ENCODE measurements at regions not wholly inside any gene's neighbourhood (a gene's known extent, or its start where the extent isn't known, plus 50 kb on each side); places are given as distances from the start of the nearest gene placed in this dataset.

DNA sequence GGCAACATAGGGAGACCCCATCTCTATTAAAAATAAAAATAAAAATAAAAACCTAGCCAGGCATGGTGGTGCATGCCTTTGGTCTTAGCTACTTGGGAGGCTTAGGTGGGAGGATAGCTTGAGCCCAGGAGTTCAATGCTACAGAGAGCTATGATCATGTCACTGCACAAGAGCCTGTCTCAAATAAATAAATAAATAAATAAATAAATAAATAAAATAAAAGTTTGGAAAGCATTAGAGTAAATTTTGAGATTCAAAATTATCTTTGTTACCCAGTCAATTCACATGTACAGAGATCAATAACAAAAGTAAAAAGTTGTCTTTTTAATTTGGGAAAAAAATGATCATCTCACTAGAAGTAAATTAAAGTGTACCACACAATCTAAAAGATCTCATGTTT, 255.8 kb upstream of the MYO3A start:
- Histone ChIP-seq H3K9ac (ENCODE audit: low read length in 3 of 3) (no peak overlapping the region), H3K9me3 (ENCODE audit: control insufficient read depth in 2 of 3, insufficient read depth in 1 of 3, low read length in 3 of 3) (no peaks in the 10 kb centered on the region)

DNA sequence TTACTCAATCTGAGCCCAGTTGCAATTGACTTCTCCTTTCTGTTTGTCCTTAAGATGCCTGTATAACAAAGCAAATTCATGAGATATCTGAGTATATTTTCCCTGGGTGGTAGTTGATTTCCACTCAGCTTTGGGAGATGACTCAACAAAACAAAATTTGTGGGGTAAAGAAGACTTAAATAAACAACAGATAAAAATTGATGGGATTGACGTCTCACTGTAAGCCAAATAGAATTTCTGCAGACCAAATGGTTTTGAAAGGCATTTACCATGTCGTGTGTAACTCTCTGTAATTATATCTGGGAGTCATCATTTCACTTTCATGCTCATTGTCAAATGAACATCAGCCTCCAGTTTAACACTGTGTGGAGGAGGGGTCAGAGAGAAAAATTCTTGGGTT, 255.4 kb upstream of the MYO3A start:
- TF ChIP-seq, protein P1, sequence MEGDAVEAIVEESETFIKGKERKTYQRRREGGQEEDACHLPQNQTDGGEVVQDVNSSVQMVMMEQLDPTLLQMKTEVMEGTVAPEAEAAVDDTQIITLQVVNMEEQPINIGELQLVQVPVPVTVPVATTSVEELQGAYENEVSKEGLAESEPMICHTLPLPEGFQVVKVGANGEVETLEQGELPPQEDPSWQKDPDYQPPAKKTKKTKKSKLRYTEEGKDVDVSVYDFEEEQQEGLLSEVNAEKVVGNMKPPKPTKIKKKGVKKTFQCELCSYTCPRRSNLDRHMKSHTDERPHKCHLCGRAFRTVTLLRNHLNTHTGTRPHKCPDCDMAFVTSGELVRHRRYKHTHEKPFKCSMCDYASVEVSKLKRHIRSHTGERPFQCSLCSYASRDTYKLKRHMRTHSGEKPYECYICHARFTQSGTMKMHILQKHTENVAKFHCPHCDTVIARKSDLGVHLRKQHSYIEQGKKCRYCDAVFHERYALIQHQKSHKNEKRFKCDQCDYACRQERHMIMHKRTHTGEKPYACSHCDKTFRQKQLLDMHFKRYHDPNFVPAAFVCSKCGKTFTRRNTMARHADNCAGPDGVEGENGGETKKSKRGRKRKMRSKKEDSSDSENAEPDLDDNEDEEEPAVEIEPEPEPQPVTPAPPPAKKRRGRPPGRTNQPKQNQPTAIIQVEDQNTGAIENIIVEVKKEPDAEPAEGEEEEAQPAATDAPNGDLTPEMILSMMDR (IDR thresholded peaks at IDR 0.05; ENCODE audit: borderline replicate concordance, extremely low read depth, insufficient read depth), result no peak
- Histone ChIP-seq H3K9me3 (ENCODE audit: control insufficient read depth in 2 of 3, insufficient read depth in 1 of 3, low read length in 3 of 3) (no peaks in the 10 kb centered on the region), H3K27me3 (ENCODE audit: control insufficient read depth, insufficient read depth, low read length) (no peaks in the 10 kb centered on the region), H3K9ac (ENCODE audit: low read length in 3 of 3) (no peak overlapping the region), H3K36me3 (ENCODE audit: control insufficient read depth in 2 of 3, insufficient read depth in 3 of 3, low read length in 3 of 3) (no peaks in the 10 kb centered on the region), H3K4me1 (ENCODE audit: control insufficient read depth in 2 of 3, insufficient read depth in 2 of 3, low read depth in 1 of 3, low read length in 3 of 3) (no peaks in the 10 kb centered on the region), H3K27ac (ENCODE audit: low read depth in 2 of 2, low read length in 2 of 2) (no peak overlapping the region), H3K4me3 (ENCODE audit: low read length in 3 of 3) (no peak overlapping the region)
- no peak for FAIRE-seq
- intact Hi-C loops (cut with DNase I), result no loop called here
- DNase-seq, result no peak

More for the DNA sequence above, 255.8 kb upstream of the MYO3A start:
- Histone ChIP-seq H3K36me3 (ENCODE audit: control insufficient read depth in 2 of 3, insufficient read depth in 3 of 3, low read length in 3 of 3) (no peaks in the 10 kb centered on the region), H3K27ac (ENCODE audit: low read depth in 2 of 2, low read length in 2 of 2) (no peak overlapping the region), H3K4me3 (ENCODE audit: low read length in 3 of 3) (no peak overlapping the region), H3K4me1 (ENCODE audit: control insufficient read depth in 2 of 3, insufficient read depth in 2 of 3, low read depth in 1 of 3, low read length in 3 of 3) (no peaks in the 10 kb centered on the region), H3K27me3 (ENCODE audit: control insufficient read depth, insufficient read depth, low read length) (no peaks in the 10 kb centered on the region)
- FAIRE-seq (no peak), DNase-seq (no peak)
- TF ChIP-seq, protein P1 (IDR thresholded peaks at IDR 0.05; ENCODE audit: borderline replicate concordance, extremely low read depth, insufficient read depth), result no peak
- intact Hi-C loops (cut with DNase I), result no loop called here

- H3K9ac ChIP-seq (ENCODE audit: low read length in 3 of 3), result peak overlapping the region in 2 of 3 donors; percentile 27 to 28
- no peak overlapping the region for H3K27ac ChIP-seq (ENCODE audit: low read depth in 2 of 2, low read length in 2 of 2)
Measured at GRCh38 chr10:25682203-25682851, 251.7 kb upstream of the MYO3A start.

More at GRCh38 chr10:25682203-25682851, 251.7 kb upstream of the MYO3A start:
- Histone ChIP-seq H3K4me3 (ENCODE audit: low read length in 3 of 3) (peak overlapping the region; percentile 31 to 66 (median 59)), H3K9me3 (ENCODE audit: control insufficient read depth in 2 of 3, insufficient read depth in 1 of 3, low read length in 3 of 3) (no peaks in the 10 kb centered on the region), H3K27me3 (ENCODE audit: control insufficient read depth, insufficient read depth, low read length) (no peaks in the 10 kb centered on the region), H3K4me1 (ENCODE audit: control insufficient read depth in 2 of 3, insufficient read depth in 2 of 3, low read depth in 1 of 3, low read length in 3 of 3) (no peaks in the 10 kb centered on the region), H3K36me3 (ENCODE audit: control insufficient read depth in 2 of 3, insufficient read depth in 3 of 3, low read length in 3 of 3) (no peaks in the 10 kb centered on the region)
- FAIRE-seq, result no peak
- peak in 4 of 5 donors; percentile 28 to 77 (median 47) for DNase-seq
- TF ChIP-seq, protein P1 (IDR thresholded peaks at IDR 0.05; ENCODE audit: borderline replicate concordance, extremely low read depth, insufficient read depth), result peak; percentile 62
- intact Hi-C loops (cut with DNase I), result no loop called here

Measured in kidney (tissue), 13 donors.